ENCODE measurements at regions not wholly inside any gene's neighbourhood (a gene's known extent, or its start where the extent isn't known, plus 50 kb on each side); places are given as distances from the start of the nearest gene placed in this dataset.

DNA sequence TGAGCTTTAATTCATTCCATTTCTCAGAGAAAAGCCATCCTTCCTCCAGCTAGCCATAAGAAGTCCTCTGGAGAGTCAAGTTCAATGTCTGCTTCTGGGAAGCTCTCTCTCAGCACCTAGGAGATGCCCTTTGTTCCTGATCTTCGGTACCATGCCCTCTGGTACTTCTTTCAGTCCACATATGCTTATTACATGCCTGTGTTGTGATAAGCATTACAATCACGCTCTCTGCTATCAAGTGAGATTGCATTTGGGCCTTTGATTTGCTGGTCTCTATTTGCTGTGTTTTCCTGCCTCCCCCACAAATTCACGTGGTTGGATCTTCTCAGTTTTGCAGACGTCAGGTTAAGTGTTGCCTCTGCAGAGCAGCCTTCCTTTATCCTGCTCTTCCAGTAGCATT lies 178.1 kb downstream of the TOX3 start:
- TF ChIP-seq, protein P1, sequence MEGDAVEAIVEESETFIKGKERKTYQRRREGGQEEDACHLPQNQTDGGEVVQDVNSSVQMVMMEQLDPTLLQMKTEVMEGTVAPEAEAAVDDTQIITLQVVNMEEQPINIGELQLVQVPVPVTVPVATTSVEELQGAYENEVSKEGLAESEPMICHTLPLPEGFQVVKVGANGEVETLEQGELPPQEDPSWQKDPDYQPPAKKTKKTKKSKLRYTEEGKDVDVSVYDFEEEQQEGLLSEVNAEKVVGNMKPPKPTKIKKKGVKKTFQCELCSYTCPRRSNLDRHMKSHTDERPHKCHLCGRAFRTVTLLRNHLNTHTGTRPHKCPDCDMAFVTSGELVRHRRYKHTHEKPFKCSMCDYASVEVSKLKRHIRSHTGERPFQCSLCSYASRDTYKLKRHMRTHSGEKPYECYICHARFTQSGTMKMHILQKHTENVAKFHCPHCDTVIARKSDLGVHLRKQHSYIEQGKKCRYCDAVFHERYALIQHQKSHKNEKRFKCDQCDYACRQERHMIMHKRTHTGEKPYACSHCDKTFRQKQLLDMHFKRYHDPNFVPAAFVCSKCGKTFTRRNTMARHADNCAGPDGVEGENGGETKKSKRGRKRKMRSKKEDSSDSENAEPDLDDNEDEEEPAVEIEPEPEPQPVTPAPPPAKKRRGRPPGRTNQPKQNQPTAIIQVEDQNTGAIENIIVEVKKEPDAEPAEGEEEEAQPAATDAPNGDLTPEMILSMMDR (IDR thresholded peaks at IDR 0.05): no peak
- DNase-seq (ENCODE audit: low spot score): no peak
- Histone ChIP-seq H3K4me3 (no peak overlapping the region), H3K27ac (no peak overlapping the region)

DNA sequence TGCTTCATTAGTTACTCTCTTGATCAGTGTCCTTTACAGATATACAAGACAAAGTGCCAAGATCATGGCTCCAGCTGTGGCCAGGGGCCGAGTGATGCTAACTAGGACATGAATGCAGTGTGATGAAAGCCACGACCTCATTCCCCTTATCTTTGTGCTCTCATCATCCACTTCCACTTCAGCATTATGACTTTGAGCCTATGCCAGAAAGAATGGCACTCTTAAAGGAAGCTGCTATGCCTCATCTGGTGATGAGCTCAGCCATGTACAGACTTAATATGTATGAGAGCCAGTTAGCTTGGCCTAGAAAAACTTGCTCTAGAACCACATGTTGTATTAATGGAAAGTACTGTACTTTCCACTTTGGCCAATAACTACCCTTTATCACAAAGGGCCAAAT lies 179.1 kb downstream of the TOX3 start:
- H3K4me3 ChIP-seq: no peak overlapping the region
- no peak overlapping the region for H3K27ac ChIP-seq
- no peak for DNase-seq (ENCODE audit: low spot score)
- TF ChIP-seq, protein P1 (IDR thresholded peaks at IDR 0.05): no peak

DNA sequence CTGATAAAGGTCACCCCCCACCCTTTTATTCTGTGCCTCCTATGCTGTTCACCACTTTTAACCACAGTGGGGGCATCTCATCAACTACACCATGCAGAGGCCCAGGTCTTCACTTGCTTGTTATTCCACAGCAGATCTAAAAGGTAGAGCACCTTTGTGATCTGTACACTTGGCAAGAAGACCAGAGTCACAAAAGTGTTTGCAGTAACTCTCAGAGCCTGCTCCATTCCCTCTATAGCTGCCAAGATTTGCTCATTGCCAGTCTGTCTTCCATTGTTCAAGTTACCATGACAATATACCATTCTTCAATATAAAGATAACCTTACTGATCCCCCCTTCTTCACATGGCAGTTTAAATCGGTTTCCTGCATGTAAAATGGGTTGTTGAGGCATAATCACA lies 180.0 kb downstream of the TOX3 start:
- DNase-seq (ENCODE audit: low spot score): no peak
- Histone ChIP-seq H3K27ac (no peak overlapping the region), H3K4me3 (no peak overlapping the region)
- TF ChIP-seq, protein P1 (IDR thresholded peaks at IDR 0.05): no peak

DNA sequence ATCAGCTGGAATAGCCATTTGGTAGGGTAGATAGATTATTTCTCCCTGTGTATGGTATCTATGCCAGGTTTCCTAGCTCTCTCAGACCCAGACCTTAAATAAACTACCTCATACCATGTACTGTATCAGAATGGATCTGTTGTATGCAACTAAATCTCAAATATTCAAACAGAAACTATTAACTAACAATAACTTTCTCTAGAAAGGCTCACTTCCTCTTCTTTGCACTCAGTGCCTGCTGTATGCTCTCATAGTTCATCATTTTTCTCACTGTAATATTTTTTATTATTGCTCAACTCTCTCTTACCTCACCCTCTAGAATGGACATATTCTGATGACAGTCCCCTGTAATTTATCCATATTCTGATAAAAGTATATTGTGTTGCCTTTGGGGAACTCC lies 182.4 kb downstream of the TOX3 start:
- TF ChIP-seq, protein P1 (IDR thresholded peaks at IDR 0.05): no peak
- no peak overlapping the region for H3K27ac ChIP-seq

DNA sequence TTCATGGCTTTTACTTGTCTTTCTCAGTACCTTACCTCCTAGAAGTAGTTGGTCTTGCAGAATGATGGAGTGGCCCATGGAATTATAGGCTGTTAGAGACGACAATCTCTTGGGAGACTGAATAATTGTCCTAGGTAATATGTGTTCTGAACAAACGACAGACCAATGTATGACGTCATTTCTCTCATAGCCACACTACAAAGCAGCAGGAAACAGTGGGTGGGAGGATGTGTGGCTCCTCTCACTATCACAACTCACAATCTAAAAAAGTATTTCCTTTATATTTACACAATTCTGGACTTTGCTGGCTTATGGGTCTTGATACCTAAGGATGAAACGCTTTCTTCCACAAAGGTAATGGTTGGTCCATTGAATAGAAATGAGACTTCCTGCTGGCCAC lies 183.9 kb downstream of the TOX3 start:
- TF ChIP-seq, protein P1 (IDR thresholded peaks at IDR 0.05): no peak
- H3K27ac ChIP-seq: no peak overlapping the region
- DNase-seq (ENCODE audit: low spot score): no peak
- no peak overlapping the region for H3K4me3 ChIP-seq

More for the DNA sequence above, 182.4 kb downstream of the TOX3 start:
- DNase-seq (ENCODE audit: low spot score): no peak
- no peak overlapping the region for H3K4me3 ChIP-seq

DNA sequence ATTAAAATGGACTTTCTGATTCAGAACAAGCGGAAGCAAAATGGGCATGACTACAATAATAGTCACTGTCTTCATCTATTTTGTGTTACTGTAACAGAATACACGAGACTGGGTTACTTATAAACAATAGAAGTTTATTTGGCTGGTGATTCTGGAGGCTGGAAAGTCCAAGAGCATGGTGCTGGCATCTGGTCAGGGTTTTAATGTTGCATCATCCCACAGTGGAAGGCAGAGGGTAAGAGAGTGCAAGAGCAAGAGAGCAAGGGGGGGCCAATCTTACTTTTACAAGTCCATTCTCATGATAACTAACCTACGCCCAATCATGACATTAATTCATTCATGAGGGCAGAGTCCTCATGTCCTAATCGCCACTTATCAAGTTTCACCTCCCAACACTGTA lies 189.2 kb downstream of the TOX3 start:
- TF ChIP-seq, protein P1 (IDR thresholded peaks at IDR 0.05): no peak
- DNase-seq (ENCODE audit: low spot score): no peak
- Histone ChIP-seq H3K27ac (no peak overlapping the region), H3K4me3 (no peak overlapping the region)

DNA sequence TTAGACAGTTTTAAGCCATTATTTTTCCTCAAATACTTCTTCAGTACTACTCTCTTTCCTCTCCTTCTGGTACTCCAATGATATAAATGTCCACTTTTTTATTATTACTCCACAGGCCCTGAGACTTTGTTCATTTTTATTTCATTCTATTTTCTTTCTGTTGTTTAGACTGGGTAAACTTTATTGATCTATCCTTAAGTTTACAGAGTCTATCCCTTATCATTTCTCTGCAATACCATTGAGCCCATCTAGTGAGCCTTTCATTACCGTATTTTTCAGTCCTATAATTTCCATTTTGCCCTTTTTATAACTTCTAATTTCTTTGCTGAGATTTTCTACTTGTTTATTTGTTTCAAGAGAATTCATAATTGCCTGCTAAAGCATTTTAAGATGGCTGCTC lies 193.7 kb downstream of the TOX3 start:
- H3K4me3 ChIP-seq: no peak overlapping the region
- TF ChIP-seq, protein P1 (IDR thresholded peaks at IDR 0.05): no peak
- no peak for DNase-seq (ENCODE audit: low spot score)
- H3K27ac ChIP-seq: no peak overlapping the region
